GM23338 (cell line): ENCODE measurements at regions not wholly inside any gene's neighbourhood (a gene's known extent, or its start where the extent isn't known, plus 50 kb on each side); places are given as distances from the start of the nearest gene placed in this dataset.

ENCODE experiments used
- ATAC-seq: fragments of 200-7000 bp; cut with Tn5 transposase; 3 replicates; pipeline ENCODE4 v1.9.1; 2020
- DNase-seq: peaks from one replicate; pipeline ENCODE4 v3.0.0-alpha.2; 2015; ENCODE audit warnings: low spot score
- H2AFZ ChIP-seq: fragments of 200-600 bp; sonication (generic); 2 replicates; pipeline ENCODE4 v1.8.0; 2016; ENCODE audit warnings: antibody characterized with exemption, mild to moderate bottlenecking, moderate library complexity
- H3F3A ChIP-seq: fragments of 200-600 bp; sonication (generic); replicated peaks from 2 replicates; pipeline ENCODE4 v1.8.0; 2017; ENCODE audit warnings: antibody characterized with exemption, mixed run types, low read depth
- H3K27ac ChIP-seq: fragments of 200-600 bp; sonication (generic); 2 replicates; pipeline ENCODE4 v1.6.1; 2016; ENCODE audit warnings: low read depth
- H3K27me3 ChIP-seq: fragments of 200-600 bp; sonication (generic); 2 replicates; pipeline ENCODE4 v1.8.0; 2016; ENCODE audit warnings: mild to moderate bottlenecking, mixed run types, moderate library complexity; ENCODE audit not compliant: insufficient read depth
- H3K36me3 ChIP-seq: fragments of 200-600 bp; sonication (generic); 2 replicates; pipeline ENCODE4 v1.8.0; 2016; ENCODE audit warnings: mild to moderate bottlenecking; ENCODE audit not compliant: insufficient read depth
- H3K4me1 ChIP-seq: fragments of 200-600 bp; sonication (generic); 2 replicates; pipeline ENCODE4 v1.8.0; 2016; ENCODE audit warnings: mild to moderate bottlenecking, moderate library complexity; ENCODE audit not compliant: insufficient read depth
- H3K4me2 ChIP-seq: fragments of 200-600 bp; sonication (generic); 2 replicates; pipeline ENCODE4 v1.7.1; 2017; ENCODE audit warnings: mixed run types
- H3K4me3 ChIP-seq: fragments of 200-600 bp; sonication (generic); 2 replicates; pipeline ENCODE4 v1.6.1; 2016; ENCODE audit warnings: mixed run types
- H3K79me2 ChIP-seq: fragments of 200-600 bp; sonication (generic); replicated peaks from 2 replicates; pipeline ENCODE4 v1.8.0; 2017; ENCODE audit warnings: mild to moderate bottlenecking; ENCODE audit not compliant: insufficient read depth
- H3K9me2 ChIP-seq: fragments of 200-600 bp; sonication (generic); 2 replicates; pipeline ENCODE4 v1.8.0; 2017; ENCODE audit not compliant: insufficient read depth
- H4K20me1 ChIP-seq: fragments of 200-600 bp; sonication (generic); replicated peaks from 2 replicates; pipeline ENCODE4 v1.8.0; 2017; ENCODE audit warnings: mild to moderate bottlenecking; ENCODE audit not compliant: insufficient read depth
- H3K27ac Mint-ChIP-seq: 2 replicates; pipeline ENCODE4 v1.8.0; 2020; ENCODE audit warnings: inconsistent platforms, mild to moderate bottlenecking, moderate library complexity, mixed read lengths
- H3K27me3 Mint-ChIP-seq: 3 replicates; pipeline ENCODE4 v1.8.0; 2022; ENCODE audit warnings: low read depth, mild to moderate bottlenecking, moderate library complexity, mixed read lengths, inconsistent platforms; ENCODE audit not compliant: insufficient read depth, poor library complexity
- H3K36me3 Mint-ChIP-seq: 3 replicates; pipeline ENCODE4 v1.8.0; 2021; ENCODE audit warnings: low read depth, mild to moderate bottlenecking, inconsistent platforms, moderate library complexity, mixed read lengths
- H3K4me1 Mint-ChIP-seq: 3 replicates; pipeline ENCODE4 v1.8.0; 2020; ENCODE audit warnings: mild to moderate bottlenecking, inconsistent platforms, mixed read lengths
- H3K4me3 Mint-ChIP-seq: 3 replicates; pipeline ENCODE4 v1.8.0; 2021; ENCODE audit warnings: moderate library complexity, mild to moderate bottlenecking, inconsistent platforms, mixed read lengths
- H3K9me3 Mint-ChIP-seq: 3 replicates; pipeline ENCODE4 v1.8.0; 2020; ENCODE audit warnings: moderate library complexity, mild to moderate bottlenecking, inconsistent platforms, mixed read lengths
- CREB1 ChIP-seq: fragments of 250-450 bp; sonication (Bioruptor Pico); IDR thresholded peaks from 2 replicates; pipeline ENCODE4 v1.5.0; 2020; ENCODE audit warnings: low read depth, mild to moderate bottlenecking, moderate library complexity
- EZH2 ChIP-seq: fragments of 200-600 bp; sonication (generic); IDR thresholded peaks from one replicate; pipeline ENCODE4 v1.8.0; 2017; ENCODE audit warnings: antibody characterized with exemption, mild to moderate bottlenecking, low read depth; ENCODE audit not compliant: unreplicated experiment
- EZH2phosphoT487 ChIP-seq: fragments of 200-600 bp; sonication (generic); IDR thresholded peaks from one replicate; pipeline ENCODE4 v1.8.1; 2018; ENCODE audit warnings: antibody characterized with exemption; ENCODE audit not compliant: unreplicated experiment
- NANOG ChIP-seq: IDR thresholded peaks from 2 replicates; pipeline ENCODE4 v1.6.1; 2016; ENCODE audit warnings: antibody characterized with exemption, borderline replicate concordance
- POLR2AphosphoS5 ChIP-seq: IDR thresholded peaks from 2 replicates; pipeline ENCODE4 v1.6.1; 2016; ENCODE audit warnings: antibody characterized with exemption, low read depth
- STAT1 ChIP-seq: IDR thresholded peaks from one replicate; pipeline ENCODE4 v1.6.1; 2016; ENCODE audit warnings: antibody characterized with exemption; ENCODE audit not compliant: unreplicated experiment
- ZNF331 ChIP-seq: fragments of 250-450 bp; sonication (Bioruptor Pico); IDR thresholded peaks from 2 replicates; pipeline ENCODE4 v1.5.0; 2020; ENCODE audit warnings: low read depth, mild to moderate bottlenecking, moderate library complexity
- TF ChIP-seq, protein P1 (sequence below): IDR thresholded peaks from 2 replicates; pipeline ENCODE4 v1.6.1; 2016; ENCODE audit warnings: antibody characterized with exemption
- TF ChIP-seq, protein P2 (sequence below): IDR thresholded peaks from one replicate; pipeline ENCODE4 v1.6.1; 2018; ENCODE audit warnings: antibody characterized with exemption; ENCODE audit not compliant: unreplicated experiment
- TF ChIP-seq, protein P3 (sequence below), 2 experiments: fragments of 200-600 bp in 1 of 2; sonication (generic) in 1 of 2; conservative IDR thresholded peaks; 2 replicates each; pipeline versions ENCODE4 v1.5.1 to v1.6.1; 2016 to 2017; ENCODE audit warnings: antibody characterized with exemption in 2 of 2, low read depth in 2 of 2, mild to moderate bottlenecking in 2 of 2, moderate library complexity in 1 of 2

DNA sequence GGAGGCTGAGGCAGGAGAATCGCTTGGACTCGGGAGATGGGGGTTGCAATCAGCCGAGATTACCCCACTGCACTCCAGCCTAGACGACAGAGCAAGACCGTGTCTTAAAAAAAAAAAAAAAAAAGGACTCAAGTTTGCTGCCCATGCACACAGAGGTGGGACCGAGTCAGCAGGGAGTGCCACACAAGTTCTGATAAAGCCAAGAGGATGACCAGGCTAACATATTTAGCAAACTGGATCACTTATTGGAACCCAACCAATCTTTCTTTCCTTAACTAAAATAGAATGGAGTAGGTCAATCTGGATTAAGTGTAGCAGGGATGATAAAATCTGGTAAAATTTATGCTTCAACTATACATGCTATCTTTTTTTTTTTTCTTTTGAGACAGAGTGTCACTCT, 190.4 kb upstream of the FOXN3 start:
- peak overlapping the region; percentile 37; the same call in 1 of the 2 replicates for H3K27ac ChIP-seq
- H3K4me2 ChIP-seq, result no peak overlapping the region
- H4K20me1 ChIP-seq, result no peaks in the 10 kb centered on the region
- TF ChIP-seq EZH2 (no peak), POLR2AphosphoS5 (no peak), CREB1 (CRISPR knock-in tag) (no peak), STAT1 (no peak), EZH2phosphoT487 (no peak)
- TF ChIP-seq, protein P1, sequence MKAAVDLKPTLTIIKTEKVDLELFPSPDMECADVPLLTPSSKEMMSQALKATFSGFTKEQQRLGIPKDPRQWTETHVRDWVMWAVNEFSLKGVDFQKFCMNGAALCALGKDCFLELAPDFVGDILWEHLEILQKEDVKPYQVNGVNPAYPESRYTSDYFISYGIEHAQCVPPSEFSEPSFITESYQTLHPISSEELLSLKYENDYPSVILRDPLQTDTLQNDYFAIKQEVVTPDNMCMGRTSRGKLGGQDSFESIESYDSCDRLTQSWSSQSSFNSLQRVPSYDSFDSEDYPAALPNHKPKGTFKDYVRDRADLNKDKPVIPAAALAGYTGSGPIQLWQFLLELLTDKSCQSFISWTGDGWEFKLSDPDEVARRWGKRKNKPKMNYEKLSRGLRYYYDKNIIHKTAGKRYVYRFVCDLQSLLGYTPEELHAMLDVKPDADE, result no peak
- no peak overlapping the region for H3K4me3 ChIP-seq
- Mint-ChIP-seq H3K27me3 (peaks cover 15% of the 10 kb centered on the region), H3K4me3 (no peak overlapping the region), H3K27ac (no peak overlapping the region), H3K36me3 (peaks cover 46% of the 10 kb centered on the region), H3K4me1 (peaks cover 41% of the 10 kb centered on the region), H3K9me3 (peaks cover 3% of the 10 kb centered on the region; the same call in 1 of the 3 replicates)
- peaks cover 43% of the 10 kb centered on the region for H3K4me1 ChIP-seq
- DNase-seq (no peak), ATAC-seq (no peak)
- H3K36me3 ChIP-seq, result no peaks in the 10 kb centered on the region
- H3K9me2 ChIP-seq, result peaks cover 4% of the 10 kb centered on the region; the same call in 1 of the 2 replicates
- peaks cover 100% of the 10 kb centered on the region for H3K79me2 ChIP-seq
- peaks cover 5% of the 10 kb centered on the region; the same call in 1 of the 2 replicates for H3F3A ChIP-seq
- H3K27me3 ChIP-seq, result no peaks in the 10 kb centered on the region
- no peak overlapping the region for H2AFZ ChIP-seq

DNA sequence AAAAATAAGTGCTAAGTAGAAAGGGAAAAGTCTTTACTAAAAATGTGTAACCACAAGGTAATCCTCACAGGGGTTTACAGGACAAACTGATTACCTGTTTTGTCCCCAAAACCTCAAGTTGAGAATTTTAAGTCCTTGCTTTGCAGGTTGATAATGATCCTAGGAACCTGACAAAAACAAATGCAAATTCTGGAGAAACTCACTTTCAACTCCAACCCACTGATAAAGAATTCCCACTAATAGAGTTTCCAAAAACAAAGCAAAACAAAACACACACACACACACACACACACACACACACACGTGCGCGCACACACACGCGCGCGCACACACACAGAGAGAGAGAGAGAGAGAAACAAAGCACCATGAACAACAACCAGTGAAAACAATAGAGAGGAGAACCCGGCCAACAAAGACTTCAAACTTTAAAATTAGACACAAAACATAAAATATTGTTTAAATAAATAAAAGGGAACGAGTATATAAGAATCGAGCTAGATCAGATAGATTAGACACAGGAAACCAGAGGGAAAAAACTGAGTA, 187.0 kb upstream of the FOXN3 start:
- peaks cover 15% of the 10 kb centered on the region for H3K9me3 Mint-ChIP-seq
- Histone ChIP-seq H3K36me3 (peaks cover 5% of the 10 kb centered on the region; the same call in 1 of the 2 replicates), H3K4me2 (peak overlapping the region; percentile 49), H3K27me3 (no peaks in the 10 kb centered on the region), H4K20me1 (no peaks in the 10 kb centered on the region), H3K9me2 (peaks cover 4% of the 10 kb centered on the region; the same call in 1 of the 2 replicates), H3K27ac (peak overlapping the region; percentile 61), H3K4me3 (no peak overlapping the region), H3K4me1 (peaks cover 38% of the 10 kb centered on the region), H2AFZ (no peak overlapping the region), H3F3A (no peaks in the 10 kb centered on the region), H3K79me2 (peaks cover 100% of the 10 kb centered on the region)
- peak overlapping the region; percentile 69 for H3K27ac Mint-ChIP-seq
- peaks cover 11% of the 10 kb centered on the region for H3K27me3 Mint-ChIP-seq
- H3K36me3 Mint-ChIP-seq, result peaks cover 59% of the 10 kb centered on the region
- no peak for ATAC-seq
- no peak for DNase-seq
- peaks cover 32% of the 10 kb centered on the region for H3K4me1 Mint-ChIP-seq
- no peak overlapping the region for H3K4me3 Mint-ChIP-seq
- TF ChIP-seq, protein P2, sequence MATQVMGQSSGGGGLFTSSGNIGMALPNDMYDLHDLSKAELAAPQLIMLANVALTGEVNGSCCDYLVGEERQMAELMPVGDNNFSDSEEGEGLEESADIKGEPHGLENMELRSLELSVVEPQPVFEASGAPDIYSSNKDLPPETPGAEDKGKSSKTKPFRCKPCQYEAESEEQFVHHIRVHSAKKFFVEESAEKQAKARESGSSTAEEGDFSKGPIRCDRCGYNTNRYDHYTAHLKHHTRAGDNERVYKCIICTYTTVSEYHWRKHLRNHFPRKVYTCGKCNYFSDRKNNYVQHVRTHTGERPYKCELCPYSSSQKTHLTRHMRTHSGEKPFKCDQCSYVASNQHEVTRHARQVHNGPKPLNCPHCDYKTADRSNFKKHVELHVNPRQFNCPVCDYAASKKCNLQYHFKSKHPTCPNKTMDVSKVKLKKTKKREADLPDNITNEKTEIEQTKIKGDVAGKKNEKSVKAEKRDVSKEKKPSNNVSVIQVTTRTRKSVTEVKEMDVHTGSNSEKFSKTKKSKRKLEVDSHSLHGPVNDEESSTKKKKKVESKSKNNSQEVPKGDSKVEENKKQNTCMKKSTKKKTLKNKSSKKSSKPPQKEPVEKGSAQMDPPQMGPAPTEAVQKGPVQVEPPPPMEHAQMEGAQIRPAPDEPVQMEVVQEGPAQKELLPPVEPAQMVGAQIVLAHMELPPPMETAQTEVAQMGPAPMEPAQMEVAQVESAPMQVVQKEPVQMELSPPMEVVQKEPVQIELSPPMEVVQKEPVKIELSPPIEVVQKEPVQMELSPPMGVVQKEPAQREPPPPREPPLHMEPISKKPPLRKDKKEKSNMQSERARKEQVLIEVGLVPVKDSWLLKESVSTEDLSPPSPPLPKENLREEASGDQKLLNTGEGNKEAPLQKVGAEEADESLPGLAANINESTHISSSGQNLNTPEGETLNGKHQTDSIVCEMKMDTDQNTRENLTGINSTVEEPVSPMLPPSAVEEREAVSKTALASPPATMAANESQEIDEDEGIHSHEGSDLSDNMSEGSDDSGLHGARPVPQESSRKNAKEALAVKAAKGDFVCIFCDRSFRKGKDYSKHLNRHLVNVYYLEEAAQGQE, result no peak
- TF ChIP-seq, protein P3, sequence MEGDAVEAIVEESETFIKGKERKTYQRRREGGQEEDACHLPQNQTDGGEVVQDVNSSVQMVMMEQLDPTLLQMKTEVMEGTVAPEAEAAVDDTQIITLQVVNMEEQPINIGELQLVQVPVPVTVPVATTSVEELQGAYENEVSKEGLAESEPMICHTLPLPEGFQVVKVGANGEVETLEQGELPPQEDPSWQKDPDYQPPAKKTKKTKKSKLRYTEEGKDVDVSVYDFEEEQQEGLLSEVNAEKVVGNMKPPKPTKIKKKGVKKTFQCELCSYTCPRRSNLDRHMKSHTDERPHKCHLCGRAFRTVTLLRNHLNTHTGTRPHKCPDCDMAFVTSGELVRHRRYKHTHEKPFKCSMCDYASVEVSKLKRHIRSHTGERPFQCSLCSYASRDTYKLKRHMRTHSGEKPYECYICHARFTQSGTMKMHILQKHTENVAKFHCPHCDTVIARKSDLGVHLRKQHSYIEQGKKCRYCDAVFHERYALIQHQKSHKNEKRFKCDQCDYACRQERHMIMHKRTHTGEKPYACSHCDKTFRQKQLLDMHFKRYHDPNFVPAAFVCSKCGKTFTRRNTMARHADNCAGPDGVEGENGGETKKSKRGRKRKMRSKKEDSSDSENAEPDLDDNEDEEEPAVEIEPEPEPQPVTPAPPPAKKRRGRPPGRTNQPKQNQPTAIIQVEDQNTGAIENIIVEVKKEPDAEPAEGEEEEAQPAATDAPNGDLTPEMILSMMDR (conservative IDR thresholded peaks at IDR 0.05; ENCODE audit: low read depth in 2 of 2), result no peak
- TF ChIP-seq ZNF331 (CRISPR knock-in tag) (no peak), NANOG (no peak)
- TF ChIP-seq, protein P1, result no peak
